ENCODE measurements at regions not wholly inside any gene's neighbourhood (a gene's known extent, or its start where the extent isn't known, plus 50 kb on each side); places are given as distances from the start of the nearest gene placed in this dataset.

DNA sequence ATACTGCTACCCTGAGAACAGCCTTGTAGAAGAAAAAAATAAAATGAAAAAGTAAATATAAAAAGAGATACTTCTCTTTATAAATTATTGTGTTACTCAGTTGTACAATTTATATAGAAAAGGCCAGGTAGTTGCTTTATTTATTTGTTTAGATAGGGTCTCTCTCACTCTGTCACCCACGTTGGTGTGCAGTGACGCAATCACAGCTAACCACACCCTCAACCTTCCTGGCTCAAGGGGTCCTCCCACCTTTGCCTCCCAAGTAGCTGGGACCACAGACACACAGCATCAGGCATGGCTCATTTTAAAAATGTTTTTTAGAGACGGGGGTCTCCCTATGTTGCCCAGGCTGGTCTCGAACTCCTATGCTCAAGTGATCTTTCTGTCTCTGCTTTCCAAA, 175.4 kb upstream of the PZP start:
- CTCF ChIA-PET = interaction anchor here (0.9 kb wide), 1 partner anchor 1327 kb away, joined by 3 read pairs; no protein-coding TSS in a partner anchor
- no peak for DNase-seq
- Mint-ChIP-seq H3K36me3 (ENCODE audit: insufficient read depth, unreplicated experiment) (no peaks in the 10 kb centered on the region), H3K4me1 (ENCODE audit: low read depth, unreplicated experiment) (no peaks in the 10 kb centered on the region), H3K27me3 (ENCODE audit: unreplicated experiment) (peaks cover 9% of the 10 kb centered on the region), H3K27ac (ENCODE audit: unreplicated experiment) (no peak overlapping the region), H3K4me3 (ENCODE audit: low read depth, unreplicated experiment) (no peak overlapping the region), H3K9me3 (ENCODE audit: low read depth, unreplicated experiment) (no peaks in the 10 kb centered on the region)
- no TSS peak for BruUV-seq (replicated peaks)
- TF ChIP-seq, protein P1, sequence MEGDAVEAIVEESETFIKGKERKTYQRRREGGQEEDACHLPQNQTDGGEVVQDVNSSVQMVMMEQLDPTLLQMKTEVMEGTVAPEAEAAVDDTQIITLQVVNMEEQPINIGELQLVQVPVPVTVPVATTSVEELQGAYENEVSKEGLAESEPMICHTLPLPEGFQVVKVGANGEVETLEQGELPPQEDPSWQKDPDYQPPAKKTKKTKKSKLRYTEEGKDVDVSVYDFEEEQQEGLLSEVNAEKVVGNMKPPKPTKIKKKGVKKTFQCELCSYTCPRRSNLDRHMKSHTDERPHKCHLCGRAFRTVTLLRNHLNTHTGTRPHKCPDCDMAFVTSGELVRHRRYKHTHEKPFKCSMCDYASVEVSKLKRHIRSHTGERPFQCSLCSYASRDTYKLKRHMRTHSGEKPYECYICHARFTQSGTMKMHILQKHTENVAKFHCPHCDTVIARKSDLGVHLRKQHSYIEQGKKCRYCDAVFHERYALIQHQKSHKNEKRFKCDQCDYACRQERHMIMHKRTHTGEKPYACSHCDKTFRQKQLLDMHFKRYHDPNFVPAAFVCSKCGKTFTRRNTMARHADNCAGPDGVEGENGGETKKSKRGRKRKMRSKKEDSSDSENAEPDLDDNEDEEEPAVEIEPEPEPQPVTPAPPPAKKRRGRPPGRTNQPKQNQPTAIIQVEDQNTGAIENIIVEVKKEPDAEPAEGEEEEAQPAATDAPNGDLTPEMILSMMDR (IDR thresholded peaks at IDR 0.05; ENCODE audit: unreplicated experiment) = no peak
- intact Hi-C loops (cut with micrococcal nuclease; ENCODE audit: unreplicated experiment) = no loop called here

DNA sequence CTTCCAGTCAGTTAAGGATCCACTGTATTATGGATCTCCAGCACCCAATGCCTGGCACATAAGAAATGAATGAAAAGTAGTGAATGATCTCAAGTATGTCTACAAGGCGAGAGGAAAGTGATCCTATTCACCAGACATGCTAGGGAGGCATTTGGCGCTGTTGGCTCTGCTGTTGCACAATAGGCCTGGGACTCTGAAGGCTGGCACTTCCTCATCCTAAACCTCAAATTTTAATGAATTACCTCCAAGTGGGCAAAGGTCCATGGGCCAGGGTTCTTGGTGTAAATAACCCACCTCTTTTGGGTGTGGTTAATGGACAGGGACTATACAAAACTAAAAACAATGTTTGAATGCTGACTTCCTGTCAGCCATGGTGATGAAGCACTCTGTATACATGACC, 173.4 kb upstream of the PZP start:
- CTCF ChIA-PET = no interaction called here
- BruUV-seq (replicated peaks) = no TSS peak
- peaks cover 28% of the 10 kb centered on the region for H3K27me3 Mint-ChIP-seq (ENCODE audit: unreplicated experiment)
- no peaks in the 10 kb centered on the region for H3K36me3 Mint-ChIP-seq (ENCODE audit: insufficient read depth, unreplicated experiment)
- intact Hi-C loops (cut with micrococcal nuclease; ENCODE audit: unreplicated experiment) = no loop called here
- TF ChIP-seq, protein P1 (IDR thresholded peaks at IDR 0.05; ENCODE audit: unreplicated experiment) = no peak
- no peak overlapping the region for H3K27ac Mint-ChIP-seq (ENCODE audit: unreplicated experiment)
- no peaks in the 10 kb centered on the region for H3K4me1 Mint-ChIP-seq (ENCODE audit: low read depth, unreplicated experiment)
- no peak overlapping the region for H3K4me3 Mint-ChIP-seq (ENCODE audit: low read depth, unreplicated experiment)
- no peaks in the 10 kb centered on the region for H3K9me3 Mint-ChIP-seq (ENCODE audit: low read depth, unreplicated experiment)
- DNase-seq = peak; percentile 14

DNA sequence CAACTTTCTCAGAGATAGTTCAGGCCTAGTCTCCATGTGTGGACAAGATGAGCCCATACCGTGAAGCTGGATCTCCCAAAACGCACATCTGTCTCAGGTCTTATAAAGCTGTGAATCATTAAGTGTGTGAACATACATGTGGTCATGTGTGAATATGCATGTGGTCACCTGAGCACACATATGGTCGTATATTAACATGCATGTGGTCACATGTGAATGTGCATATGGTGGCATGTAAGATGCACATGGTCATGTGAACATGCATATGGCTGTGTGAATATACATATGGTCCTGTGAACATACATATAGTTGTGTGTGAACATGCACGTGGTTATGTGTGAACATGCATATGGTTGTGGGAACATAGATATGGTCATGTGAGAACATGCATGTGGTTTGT, 172.5 kb upstream of the PZP start:
- H3K4me1 Mint-ChIP-seq (ENCODE audit: low read depth, unreplicated experiment) = no peaks in the 10 kb centered on the region
- intact Hi-C loops (cut with micrococcal nuclease; ENCODE audit: unreplicated experiment) = no loop called here
- H3K9me3 Mint-ChIP-seq (ENCODE audit: low read depth, unreplicated experiment) = no peaks in the 10 kb centered on the region
- no TSS peak for BruUV-seq (replicated peaks)
- CTCF ChIA-PET = no interaction called here
- no peak overlapping the region for H3K4me3 Mint-ChIP-seq (ENCODE audit: low read depth, unreplicated experiment)
- H3K27ac Mint-ChIP-seq (ENCODE audit: unreplicated experiment) = no peak overlapping the region
- H3K27me3 Mint-ChIP-seq (ENCODE audit: unreplicated experiment) = peaks cover 35% of the 10 kb centered on the region
- H3K36me3 Mint-ChIP-seq (ENCODE audit: insufficient read depth, unreplicated experiment) = no peaks in the 10 kb centered on the region
- TF ChIP-seq, protein P1 (IDR thresholded peaks at IDR 0.05; ENCODE audit: unreplicated experiment) = no peak
- no peak for DNase-seq

DNA sequence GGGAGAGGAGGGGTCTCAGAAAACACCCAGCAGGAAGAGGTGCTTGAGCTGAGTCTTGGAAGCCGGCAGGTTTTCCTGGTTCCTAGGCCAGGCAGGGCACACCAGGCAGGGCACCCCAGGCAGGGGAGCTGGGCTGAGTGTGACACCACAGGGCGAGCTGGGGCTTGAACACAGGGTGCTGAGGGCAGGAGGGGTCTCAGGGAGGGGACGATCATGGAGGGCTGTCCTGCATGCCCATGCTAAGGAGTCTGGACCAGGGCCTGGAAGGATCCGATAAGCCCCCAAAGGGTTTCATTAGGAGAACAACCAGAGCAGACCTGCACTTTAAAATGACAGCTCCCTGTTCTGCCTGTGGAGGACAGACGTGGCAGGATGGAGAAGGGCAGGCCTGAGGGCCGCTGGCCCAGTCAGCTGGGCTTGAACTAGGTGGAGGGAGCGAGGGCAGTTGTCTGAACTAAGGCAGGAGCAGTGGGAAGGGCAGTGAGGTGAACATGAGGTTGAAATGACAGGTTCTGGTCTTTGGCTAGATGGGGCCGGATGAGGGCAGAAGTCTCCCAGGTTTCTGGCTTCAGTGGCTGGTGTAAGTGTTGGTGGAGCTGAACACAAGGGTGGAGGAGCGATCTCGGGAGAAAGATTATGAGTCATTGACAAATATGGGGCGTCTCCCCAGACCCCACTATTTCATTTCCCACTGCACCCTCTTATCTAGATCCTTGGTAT, 171.0 kb upstream of the PZP start:
- Mint-ChIP-seq H3K4me3 (ENCODE audit: low read depth, unreplicated experiment) (no peak overlapping the region), H3K27me3 (ENCODE audit: unreplicated experiment) (peaks cover 35% of the 10 kb centered on the region), H3K36me3 (ENCODE audit: insufficient read depth, unreplicated experiment) (no peaks in the 10 kb centered on the region), H3K9me3 (ENCODE audit: low read depth, unreplicated experiment) (no peaks in the 10 kb centered on the region), H3K4me1 (ENCODE audit: low read depth, unreplicated experiment) (no peaks in the 10 kb centered on the region), H3K27ac (ENCODE audit: unreplicated experiment) (no peak overlapping the region)
- intact Hi-C loops (cut with micrococcal nuclease; ENCODE audit: unreplicated experiment) = no loop called here
- CTCF ChIA-PET = interaction anchor here (1.4 kb wide), 1 partner anchor 48 kb away, joined by 3 read pairs; no protein-coding TSS in a partner anchor
- no TSS peak for BruUV-seq (replicated peaks)
- DNase-seq = no peak
- TF ChIP-seq, protein P1 (IDR thresholded peaks at IDR 0.05; ENCODE audit: unreplicated experiment) = no peak

Measured in Calu3 (cell line).